BLaER1 treated with 17β-estradiol and CSF1 and Interleukin-3, amounts not matched to agents 10 nM and 100 nM (cell line): ENCODE measurements at regions not wholly inside any gene's neighbourhood (a gene's known extent, or its start where the extent isn't known, plus 50 kb on each side); places are given as distances from the start of the nearest gene placed in this dataset.

Experiments
- H3K27ac ChIP-seq, 11 experiments: shearing (Covaris generic); formaldehyde crosslinking; 2 replicates each; pipeline ENCODE4 v1.8.1; 2022
- H3K27me3 ChIP-seq, 11 experiments: shearing (Covaris generic); formaldehyde crosslinking; 2 replicates each; pipeline ENCODE4 v1.8.1; 2022
- H3K36me3 ChIP-seq, 11 experiments: shearing (Covaris generic); formaldehyde crosslinking; 2 replicates each; pipeline ENCODE4 v1.8.1; 2022
- H3K4me1 ChIP-seq, 10 experiments: shearing (Covaris generic); formaldehyde crosslinking; 2 replicates each; pipeline ENCODE4 v1.8.1; 2022
- H3K4me2 ChIP-seq, 11 experiments: shearing (Covaris generic); formaldehyde crosslinking; 2 replicates each; pipeline ENCODE4 v1.8.1; 2022
- H3K4me3 ChIP-seq, 10 experiments: shearing (Covaris generic); formaldehyde crosslinking; 2 replicates each; pipeline ENCODE4 v1.8.1; 2022
- H3K9ac ChIP-seq, 11 experiments: shearing (Covaris generic); formaldehyde crosslinking; 2 replicates each; pipeline ENCODE4 v1.8.1; 2022
- H3K9me3 ChIP-seq, 11 experiments: shearing (Covaris generic); formaldehyde crosslinking; replicated peaks in 1 of 11; 2 replicates each; pipeline ENCODE4 v1.8.1; 2022
- H4K20me1 ChIP-seq, 11 experiments: shearing (Covaris generic); formaldehyde crosslinking; 2 replicates each; pipeline ENCODE4 v1.8.1; 2022
- Cebpa-rat ChIP-seq, 11 experiments: shearing (Covaris generic); IDR thresholded peaks; 2 replicates each; pipeline ENCODE4 v1.8.1; 2022

DNA sequence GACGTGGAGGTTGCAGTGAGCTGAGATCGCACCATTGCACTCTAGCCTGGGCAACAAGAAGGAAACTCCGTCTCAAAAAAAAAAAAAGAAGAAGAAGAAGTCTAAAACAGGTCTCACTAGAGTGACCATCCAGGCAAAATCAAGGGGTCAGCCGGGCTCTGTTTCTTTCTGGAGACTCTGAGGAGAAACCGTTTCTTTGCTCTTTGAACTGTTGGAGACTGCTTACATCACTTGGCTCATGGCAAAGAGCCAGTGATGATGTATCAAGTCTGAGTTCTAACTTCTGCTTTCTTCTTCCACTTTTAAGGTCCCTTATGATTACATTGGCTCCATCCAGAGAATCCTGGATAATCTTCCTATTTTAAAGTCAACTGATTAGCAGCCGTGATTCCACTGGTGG lies 306.8 kb downstream of the WDR11 start:
- Histone ChIP-seq H3K4me3 (no peak overlapping the region), H3K27ac (peak overlapping the region in 3 of 11 experiments; percentile 35 to 56 (median 50); a peak in 4 of 22 replicates), H3K9me3 (peaks cover 0 to 9% (median 0%) of the 10 kb centered on the region in 11 experiments; a peak in 5 of 22 replicates), H3K36me3 (no peaks in the 10 kb centered on the region), H3K4me2 (peak overlapping the region in 4 of 11 experiments; percentile 20 to 79 (median 64); a peak in 8 of 22 replicates), H4K20me1 (no peaks in the 10 kb centered on the region), H3K27me3 (no peaks in the 10 kb centered on the region), H3K9ac (no peak overlapping the region), H3K4me1 (peaks cover 0 to 44% (median 3%) of the 10 kb centered on the region in 10 experiments; a peak in 9 of 20 replicates)
- TF ChIP-seq Cebpa-rat (IDR thresholded peaks at IDR 0.05): no peak

DNA sequence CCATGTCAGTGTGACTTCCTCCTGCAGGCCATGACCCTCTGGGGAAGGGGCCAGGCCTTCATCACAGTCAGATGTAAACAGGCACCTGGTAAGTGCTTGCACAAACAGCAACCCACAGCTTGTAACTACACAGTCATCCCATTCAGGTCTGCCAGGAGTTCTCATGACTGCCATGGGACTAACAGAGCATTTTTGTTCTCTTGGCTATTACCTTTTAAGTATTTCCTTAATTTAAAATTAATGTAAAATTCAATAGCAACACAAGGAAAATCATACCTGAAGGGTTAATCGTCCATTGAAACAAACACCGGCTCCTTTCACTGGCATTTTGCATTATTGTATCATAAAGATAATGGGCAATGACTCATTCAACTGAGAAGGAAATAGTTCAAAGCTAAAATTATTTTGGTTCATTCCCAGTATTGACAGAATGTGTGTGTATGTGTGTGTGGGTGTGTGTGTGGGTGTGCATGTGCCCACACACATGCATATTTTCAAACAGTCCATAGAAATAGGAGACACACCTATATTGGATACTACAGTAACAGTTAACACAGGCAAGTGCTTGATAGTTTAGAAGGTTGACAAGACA lies 307.9 kb downstream of the WDR11 start:
- Histone ChIP-seq H3K36me3 (no peaks in the 10 kb centered on the region), H3K27ac (peak overlapping the region in 1 of 11 experiments; percentile 56; a peak in 1 of 22 replicates), H3K4me1 (peaks cover 0 to 44% (median 3%) of the 10 kb centered on the region in 10 experiments; a peak in 9 of 20 replicates), H3K9me3 (peaks cover 0 to 13% (median 4%) of the 10 kb centered on the region in 11 experiments; a peak in 9 of 22 replicates), H3K4me3 (no peak overlapping the region), H3K27me3 (no peaks in the 10 kb centered on the region), H3K9ac (no peak overlapping the region), H4K20me1 (no peaks in the 10 kb centered on the region), H3K4me2 (peak overlapping the region in 4 of 11 experiments; percentile 17 to 79 (median 64); a peak in 6 of 22 replicates)
- TF ChIP-seq Cebpa-rat (IDR thresholded peaks at IDR 0.05): no peak

DNA sequence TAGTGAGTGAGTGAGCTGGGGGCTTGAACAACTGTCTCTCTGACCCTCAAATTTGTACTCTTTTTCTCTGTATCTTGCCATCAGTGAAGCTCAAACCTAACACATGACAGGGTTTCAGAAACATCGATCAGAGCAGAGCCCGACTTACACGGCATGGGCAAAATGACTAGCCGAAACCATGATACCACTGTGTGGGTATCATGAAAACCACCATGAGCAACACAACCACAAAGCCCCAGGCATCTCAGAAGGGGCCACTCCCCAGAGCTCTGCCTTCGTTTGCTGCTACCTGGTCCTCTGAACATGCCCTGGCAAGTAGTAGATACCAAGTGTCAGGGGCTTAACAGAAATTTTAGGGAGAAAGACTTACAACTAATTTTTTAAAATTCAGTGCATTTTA lies 308.5 kb downstream of the WDR11 start:
- no peak overlapping the region for H3K27ac ChIP-seq
- H3K27me3 ChIP-seq: no peaks in the 10 kb centered on the region
- peaks cover 0 to 19% (median 9%) of the 10 kb centered on the region in 11 experiments; a peak in 13 of 22 replicates for H3K9me3 ChIP-seq
- no peak for TF ChIP-seq Cebpa-rat (IDR thresholded peaks at IDR 0.05)
- H4K20me1 ChIP-seq: no peaks in the 10 kb centered on the region
- H3K4me2 ChIP-seq: peak overlapping the region in 4 of 11 experiments; percentile 17 to 79 (median 64); a peak in 5 of 22 replicates
- no peak overlapping the region for H3K9ac ChIP-seq
- peaks cover 0 to 39% (median 3%) of the 10 kb centered on the region in 10 experiments; a peak in 9 of 20 replicates for H3K4me1 ChIP-seq
- H3K36me3 ChIP-seq: no peaks in the 10 kb centered on the region
- H3K4me3 ChIP-seq: no peak overlapping the region

DNA sequence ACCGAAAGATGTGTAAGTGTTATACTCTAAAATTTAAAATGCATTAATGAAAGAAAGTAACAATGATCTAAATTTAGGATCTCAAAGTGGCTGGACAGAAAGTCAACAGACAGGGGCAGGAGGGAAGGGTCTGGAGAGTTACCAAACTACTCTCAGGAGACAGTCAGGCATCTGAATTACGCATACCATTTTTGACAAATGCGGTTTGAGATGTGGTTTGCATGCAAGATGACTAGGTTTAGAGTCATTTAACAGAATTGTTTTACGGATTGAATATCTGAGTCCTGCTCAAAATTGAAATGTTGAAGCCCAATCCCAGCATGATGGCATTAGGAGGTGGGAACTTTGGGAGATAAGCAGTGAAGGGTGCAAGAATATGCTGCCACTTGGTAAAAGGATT lies 314.1 kb downstream of the WDR11 start:
- Histone ChIP-seq H3K27ac (no peak overlapping the region), H3K9ac (no peak overlapping the region), H3K36me3 (no peaks in the 10 kb centered on the region), H3K4me1 (no peaks in the 10 kb centered on the region), H3K27me3 (no peaks in the 10 kb centered on the region), H3K4me3 (no peak overlapping the region), H4K20me1 (no peaks in the 10 kb centered on the region), H3K4me2 (no peak overlapping the region), H3K9me3 (peaks cover 0 to 15% (median 9%) of the 10 kb centered on the region in 11 experiments; a peak in 12 of 22 replicates)
- no peak for TF ChIP-seq Cebpa-rat (IDR thresholded peaks at IDR 0.05)

DNA sequence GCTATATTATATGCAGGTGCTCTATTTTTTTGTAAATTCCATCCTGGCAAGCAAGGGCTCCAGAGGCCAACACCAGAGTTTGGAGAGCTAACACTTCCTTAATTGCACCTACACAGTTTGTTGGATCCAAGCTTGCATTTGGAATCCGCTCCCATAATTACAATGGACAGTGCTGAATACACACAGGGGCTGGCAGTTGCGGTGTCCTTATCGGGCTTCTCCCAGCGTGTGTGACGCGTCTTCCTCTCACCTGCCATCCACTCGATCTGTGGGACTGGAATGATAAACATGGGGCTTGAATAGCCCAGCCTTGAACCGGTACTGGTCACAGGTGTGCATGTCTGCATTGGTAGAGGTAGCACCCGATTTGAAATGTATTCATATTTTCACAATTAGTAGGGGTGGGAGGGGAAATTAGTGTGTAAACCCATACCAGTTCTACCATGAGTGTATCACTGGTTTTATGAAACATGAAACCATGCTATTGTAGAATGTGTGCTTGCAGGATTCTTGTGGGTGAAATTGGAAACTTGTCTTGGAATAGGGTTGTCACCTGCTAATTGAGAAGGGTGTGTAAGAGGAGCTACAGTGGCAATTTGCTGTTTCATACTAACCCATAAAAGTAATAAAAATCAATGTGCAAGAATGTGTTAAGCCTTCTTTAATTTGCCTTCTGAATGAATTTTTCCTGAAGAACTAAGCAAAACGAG lies 316.5 kb downstream of the WDR11 start:
- peaks cover 0 to 8% (median 2%) of the 10 kb centered on the region in 10 experiments; a peak in 6 of 20 replicates for H3K4me1 ChIP-seq
- no peak overlapping the region for H3K9ac ChIP-seq
- H3K9me3 ChIP-seq: peaks cover 0 to 15% (median 9%) of the 10 kb centered on the region in 11 experiments; a peak in 12 of 22 replicates
- no peak overlapping the region for H3K27ac ChIP-seq
- H3K4me3 ChIP-seq: no peak overlapping the region
- no peaks in the 10 kb centered on the region for H3K27me3 ChIP-seq
- no peaks in the 10 kb centered on the region for H4K20me1 ChIP-seq
- no peak overlapping the region for H3K4me2 ChIP-seq
- H3K36me3 ChIP-seq: no peaks in the 10 kb centered on the region
- TF ChIP-seq Cebpa-rat (IDR thresholded peaks at IDR 0.05): no peak

DNA sequence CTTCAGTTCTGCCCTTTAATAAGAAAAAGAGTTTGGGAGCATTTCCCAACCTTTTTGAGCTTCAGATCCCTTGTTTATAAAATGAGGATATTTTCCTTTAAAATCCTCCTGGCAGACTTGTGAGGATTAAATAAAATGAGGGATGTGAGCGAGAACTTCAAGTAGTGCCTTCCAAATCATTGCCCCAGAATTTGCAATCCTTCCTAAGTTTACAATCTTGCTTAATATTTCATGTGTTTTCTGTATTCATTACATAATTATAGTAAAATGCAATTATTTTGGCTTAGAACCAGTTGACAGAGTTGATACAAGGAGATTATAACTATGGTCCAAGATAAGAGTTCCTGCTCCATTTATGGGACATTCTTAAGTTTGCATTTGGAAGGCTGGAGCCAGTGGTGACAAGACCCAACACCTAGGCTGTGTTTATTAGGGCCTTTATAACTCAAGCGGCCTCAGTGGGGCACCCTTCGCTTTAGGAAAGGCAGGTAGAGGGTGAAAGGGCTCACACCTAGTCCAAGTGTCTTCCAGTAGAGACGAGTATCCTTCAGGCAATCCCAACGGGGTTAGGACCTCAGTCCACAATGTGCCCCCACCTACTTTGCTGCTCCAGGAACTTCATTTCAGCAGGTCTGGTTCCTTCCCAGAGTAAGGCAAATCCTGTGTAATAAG lies 317.5 kb downstream of the WDR11 start:
- H3K9ac ChIP-seq: no peak overlapping the region
- H3K4me2 ChIP-seq: no peak overlapping the region
- H3K27me3 ChIP-seq: no peaks in the 10 kb centered on the region
- H3K27ac ChIP-seq: no peak overlapping the region
- H3K4me3 ChIP-seq: no peak overlapping the region
- H3K4me1 ChIP-seq: peaks cover 0 to 10% (median 2%) of the 10 kb centered on the region in 10 experiments; a peak in 6 of 20 replicates
- TF ChIP-seq Cebpa-rat (IDR thresholded peaks at IDR 0.05): no peak
- no peaks in the 10 kb centered on the region for H4K20me1 ChIP-seq
- no peaks in the 10 kb centered on the region for H3K36me3 ChIP-seq
- H3K9me3 ChIP-seq: peaks cover 0 to 13% (median 8%) of the 10 kb centered on the region in 11 experiments; a peak in 12 of 22 replicates

DNA sequence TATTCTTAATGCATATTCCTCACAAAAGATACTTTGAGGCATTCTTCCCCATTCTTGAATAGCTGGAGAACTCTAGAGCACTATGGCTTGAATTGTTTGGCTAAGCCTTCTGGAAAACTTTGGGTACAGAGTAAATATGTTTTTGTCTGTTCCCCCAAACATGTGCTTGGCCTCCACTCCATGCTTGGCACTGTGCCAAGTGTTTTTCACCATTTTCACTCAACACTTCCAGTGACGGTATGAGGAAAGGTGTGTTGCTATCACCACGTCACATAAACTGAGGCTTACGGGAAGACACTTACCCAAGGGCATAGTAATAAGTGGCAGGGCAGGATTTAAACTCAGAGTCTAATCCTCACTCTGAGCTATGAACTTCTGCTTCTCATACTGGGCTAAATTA lies 318.2 kb downstream of the WDR11 start:
- Histone ChIP-seq H3K4me2 (no peak overlapping the region), H3K27me3 (no peaks in the 10 kb centered on the region), H3K27ac (no peak overlapping the region), H3K4me1 (peaks cover 0 to 10% (median 2%) of the 10 kb centered on the region in 10 experiments; a peak in 6 of 20 replicates), H3K9me3 (peaks cover 0 to 8% (median 4%) of the 10 kb centered on the region in 11 experiments; a peak in 11 of 22 replicates), H3K4me3 (no peak overlapping the region), H3K9ac (no peak overlapping the region), H3K36me3 (no peaks in the 10 kb centered on the region), H4K20me1 (no peaks in the 10 kb centered on the region)
- TF ChIP-seq Cebpa-rat (IDR thresholded peaks at IDR 0.05): no peak

DNA sequence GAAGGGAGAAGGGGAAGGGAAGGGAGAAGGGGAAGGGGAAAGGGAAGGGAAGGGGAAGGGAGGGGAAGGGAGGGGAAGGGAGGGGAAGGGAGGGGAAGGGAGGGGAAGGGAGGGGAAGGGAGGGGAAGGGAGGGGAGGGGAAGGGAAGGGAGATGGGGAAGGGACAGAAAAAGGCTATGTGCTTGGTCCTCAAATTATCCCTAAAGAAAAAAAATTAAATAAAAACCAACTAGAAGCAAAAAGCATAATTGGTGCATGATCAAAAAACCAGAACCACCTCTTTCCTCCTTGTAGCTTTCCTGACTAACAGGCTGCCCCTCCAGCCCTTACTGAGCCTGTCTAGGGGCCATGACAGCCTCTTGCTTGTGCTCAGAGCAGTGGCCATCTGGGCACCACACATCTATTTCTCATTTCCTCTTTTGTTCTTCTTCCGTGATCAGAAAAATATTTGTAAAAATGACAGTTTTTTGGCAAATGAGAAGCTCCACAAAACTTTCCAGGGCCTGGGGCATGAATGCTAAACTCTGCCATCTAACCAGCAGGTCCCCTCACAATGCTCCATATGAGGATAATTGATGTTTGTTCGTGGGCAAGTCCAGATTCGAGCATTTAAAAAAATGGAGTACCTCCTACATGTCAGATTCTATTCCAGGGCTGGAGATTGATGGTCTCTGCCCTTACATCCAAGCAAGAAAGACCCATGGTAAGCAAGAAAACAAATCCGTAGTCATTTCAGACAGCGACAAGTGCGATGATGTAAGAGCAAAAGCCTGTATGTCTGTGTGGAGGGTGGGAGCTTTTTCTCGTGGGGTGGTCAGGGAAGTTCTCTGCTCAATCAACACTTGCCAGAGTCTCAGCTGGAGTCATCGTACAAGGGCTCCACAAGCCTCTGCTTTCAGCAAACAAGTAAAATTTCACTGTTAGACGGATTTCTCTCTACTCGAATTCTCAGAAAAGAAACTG lies 320.9 kb downstream of the WDR11 start:
- Histone ChIP-seq H3K9me3 (no peaks in the 10 kb centered on the region), H3K27ac (no peak overlapping the region; a peak in 1 of 22 replicates), H3K4me2 (peak overlapping the region in 2 of 11 experiments; percentile 20 to 53; a peak in 3 of 22 replicates), H4K20me1 (no peaks in the 10 kb centered on the region), H3K9ac (no peak overlapping the region), H3K36me3 (no peaks in the 10 kb centered on the region), H3K27me3 (no peaks in the 10 kb centered on the region), H3K4me1 (peaks cover 0 to 10% (median 2%) of the 10 kb centered on the region in 10 experiments; a peak in 6 of 20 replicates), H3K4me3 (no peak overlapping the region)
- no peak for TF ChIP-seq Cebpa-rat (IDR thresholded peaks at IDR 0.05)
